ENCODE measurements at regions not wholly inside any gene's neighbourhood (a gene's known extent, or its start where the extent isn't known, plus 50 kb on each side); places are given as distances from the start of the nearest gene placed in this dataset.

- TF ChIP-seq POLR2A (IDR thresholded peaks at IDR 0.05; ENCODE audit: low read length) (no peak), GATA1 (IDR thresholded peaks at IDR 0.05; ENCODE audit: low read depth, low read length) (no peak)
Measured at GRCh38 chr10:125252937-125253336, 92.6 kb upstream of the CTBP2 start.

Measured in erythroblast (primary cell).